AG10803 (cell line): ENCODE measurements at regions not wholly inside any gene's neighbourhood (a gene's known extent, or its start where the extent isn't known, plus 50 kb on each side); places are given as distances from the start of the nearest gene placed in this dataset.

ENCODE experiments used
- DNase-seq: peaks from one replicate; pipeline ENCODE4 v3.0.0; 2010; ENCODE audit warnings: low read depth
- H3K4me3 ChIP-seq: 2 replicates; pipeline ENCODE4 v1.5.1; 2011; ENCODE audit warnings: mild to moderate bottlenecking, low read length, control low read depth
- CTCF ChIP-seq: conservative IDR thresholded peaks from 2 replicates; pipeline ENCODE4 v1.5.1; 2011; ENCODE audit warnings: mild to moderate bottlenecking, low read length, control low read depth, inconsistent platforms

GRCh38 chr18:29154196-29154757 is 977.3 kb upstream of the CDH2 start:
- no peak overlapping the region for H3K4me3 ChIP-seq
- DNase-seq = peak; percentile 64
- no peak for TF ChIP-seq CTCF

- no peak overlapping the region for H3K4me3 ChIP-seq
- no peak for TF ChIP-seq CTCF
- no peak for DNase-seq
Measured at GRCh38 chr18:29153091-29153490, 976.2 kb upstream of the CDH2 start.

- no peak for TF ChIP-seq CTCF
- peak; percentile 78 for DNase-seq
- H3K4me3 ChIP-seq = no peak overlapping the region
Measured at GRCh38 chr18:29147944-29148343, 971.0 kb upstream of the CDH2 start.

DNA sequence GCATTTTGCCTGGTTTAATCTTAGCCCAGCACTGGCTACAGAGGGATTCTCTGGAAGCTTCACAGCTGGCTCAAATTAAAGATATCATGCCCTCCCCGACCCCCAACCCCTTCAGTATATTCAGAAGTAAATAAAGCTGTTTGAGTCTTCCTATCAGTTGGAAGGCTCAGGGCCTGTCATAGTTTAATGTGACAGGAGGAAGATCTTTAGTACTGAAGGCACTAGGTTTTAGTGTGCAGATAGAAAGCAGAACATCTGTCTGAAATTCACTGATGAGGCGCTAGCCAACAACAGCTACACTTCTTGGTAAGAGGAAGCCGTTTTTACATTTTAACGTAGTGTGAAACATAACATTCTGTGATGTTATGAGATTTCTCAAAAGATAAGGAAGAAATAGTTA is 969.1 kb upstream of the CDH2 start:
- no peak for TF ChIP-seq CTCF
- DNase-seq = no peak
- H3K4me3 ChIP-seq = no peak overlapping the region

DNA sequence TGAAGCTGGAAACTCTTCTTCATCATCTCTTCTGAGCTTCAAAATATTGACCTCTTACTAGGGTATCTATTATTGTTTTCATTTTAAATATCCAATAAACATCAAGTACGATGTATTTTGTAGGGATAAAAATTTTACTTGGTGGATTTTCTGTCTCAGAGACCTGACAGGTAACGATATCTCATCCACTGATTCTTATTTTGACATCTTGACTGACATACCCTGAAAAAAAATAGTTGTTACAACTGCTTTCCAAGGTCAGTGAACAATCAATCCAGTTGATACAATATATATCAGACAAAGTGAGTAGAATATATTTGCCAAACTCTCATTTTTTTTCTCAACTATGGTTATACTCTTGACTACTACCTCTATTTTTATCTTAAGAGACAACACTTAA is 963.7 kb upstream of the CDH2 start:
- no peak overlapping the region for H3K4me3 ChIP-seq
- no peak for DNase-seq
- no peak for TF ChIP-seq CTCF

- DNase-seq = no peak
- no peak for TF ChIP-seq CTCF
- H3K4me3 ChIP-seq = no peak overlapping the region
Measured at GRCh38 chr18:29137773-29138495, 961.0 kb upstream of the CDH2 start.
